OCI-LY7 (cell line): ENCODE measurements at regions not wholly inside any gene's neighbourhood (a gene's known extent, or its start where the extent isn't known, plus 50 kb on each side); places are given as distances from the start of the nearest gene placed in this dataset.

Source experiments
- BruUV-seq: library from RNA; stranded (reverse); fragments of 400-500 nt; replicated peaks from 2 replicates; lab custom pipeline; 2021; lab: Mats Ljungman, UMichigan
- CTCF ChIA-PET: fragments of 300-600 bp; sonication (Branson Sonifier 250); formaldehyde crosslinking; loops from one replicate; lab custom pipeline; 2022; ENCODE audit warnings: antibody characterized with exemption; ENCODE audit not compliant: unreplicated experiment; lab: Charles Lee
- POLR2A ChIA-PET: fragments of 300-600 bp; sonication (Branson Sonifier 250); formaldehyde crosslinking; loops from one replicate; lab custom pipeline; 2022; ENCODE audit warnings: antibody characterized with exemption; lab: Charles Lee
- DNase-seq: peaks from one replicate; pipeline ENCODE4 v3.0.0-alpha.2; 2015; ENCODE audit warnings: low spot score
- H2AFZ ChIP-seq: fragments of 200-600 bp; sonication (generic), shearing (Covaris generic); 2 replicates; pipeline ENCODE4 v1.6.1; 2014; ENCODE audit warnings: mild to moderate bottlenecking, antibody characterized with exemption, low read length, moderate library complexity
- H3K27ac ChIP-seq: fragments of 200-600 bp; sonication (generic); 2 replicates; pipeline ENCODE4 v1.5.1; 2014; ENCODE audit warnings: mixed run types, low read depth, mild to moderate bottlenecking, moderate library complexity, low read length, inconsistent platforms; ENCODE audit not compliant: poor library complexity, severe bottlenecking
- H3K36me3 ChIP-seq: fragments of 200-600 bp; sonication (generic); 2 replicates; pipeline ENCODE4 v1.6.1; 2014; ENCODE audit warnings: mild to moderate bottlenecking, antibody characterized with exemption, low read length, moderate library complexity, mixed read lengths; ENCODE audit not compliant: insufficient read depth
- H3K4me1 ChIP-seq: fragments of 200-600 bp; sonication (generic); 2 replicates; pipeline ENCODE4 v1.5.1; 2014; ENCODE audit warnings: mild to moderate bottlenecking, low read length; ENCODE audit not compliant: insufficient read depth, poor library complexity, severe bottlenecking
- H3K4me2 ChIP-seq: fragments of 200-600 bp; sonication (generic); 2 replicates; pipeline ENCODE4 v1.6.1; 2014; ENCODE audit warnings: mild to moderate bottlenecking, low read length
- H3K4me3 ChIP-seq: fragments of 200-600 bp; sonication (generic); 2 replicates; pipeline ENCODE4 v1.5.1; 2014; ENCODE audit warnings: mild to moderate bottlenecking, low read depth, low read length; ENCODE audit not compliant: poor library complexity, severe bottlenecking
- H3K79me2 ChIP-seq: fragments of 200-600 bp; sonication (generic); 2 replicates; pipeline ENCODE4 v1.6.1; 2016; ENCODE audit warnings: low read depth, mild to moderate bottlenecking, low read length, moderate library complexity, mixed read lengths; ENCODE audit not compliant: insufficient read depth
- H3K9me2 ChIP-seq: fragments of 200-600 bp; sonication (generic); 2 replicates; pipeline ENCODE4 v1.6.1; 2016; ENCODE audit warnings: mild to moderate bottlenecking, low read length, mixed read lengths; ENCODE audit not compliant: insufficient read depth
- H3K9me3 ChIP-seq: fragments of 200-600 bp; sonication (generic); 2 replicates; pipeline ENCODE4 v1.6.1; 2014; ENCODE audit warnings: mild to moderate bottlenecking, mixed run types, low read length, mixed read lengths
- H4K20me1 ChIP-seq: fragments of 200-600 bp; sonication (generic); 2 replicates; pipeline ENCODE4 v1.6.1; 2014; ENCODE audit warnings: mild to moderate bottlenecking, antibody characterized with exemption, low read length, moderate library complexity, mixed read lengths; ENCODE audit not compliant: insufficient read depth
- CTCF ChIP-seq: fragments of 200-600 bp; sonication (generic); conservative IDR thresholded peaks from 2 replicates; pipeline ENCODE4 v1.5.1; 2014; ENCODE audit warnings: mild to moderate bottlenecking, antibody characterized with exemption, low read length, moderate library complexity, mixed read lengths
- EZH2phosphoT487 ChIP-seq: fragments of 200-600 bp; sonication (generic); IDR thresholded peaks from 2 replicates; pipeline ENCODE4 v1.6.1; 2018; ENCODE audit warnings: low read depth, borderline replicate concordance, mild to moderate bottlenecking, mixed run types, antibody characterized with exemption, low read length, moderate library complexity, mixed read lengths
- intact Hi-C: fragments of 100-400 bp; cut with micrococcal nuclease; formaldehyde crosslinking; loops from one replicate; pipeline ENCODE4 v1.10.0; 2022; ENCODE audit not compliant: unreplicated experiment

DNA sequence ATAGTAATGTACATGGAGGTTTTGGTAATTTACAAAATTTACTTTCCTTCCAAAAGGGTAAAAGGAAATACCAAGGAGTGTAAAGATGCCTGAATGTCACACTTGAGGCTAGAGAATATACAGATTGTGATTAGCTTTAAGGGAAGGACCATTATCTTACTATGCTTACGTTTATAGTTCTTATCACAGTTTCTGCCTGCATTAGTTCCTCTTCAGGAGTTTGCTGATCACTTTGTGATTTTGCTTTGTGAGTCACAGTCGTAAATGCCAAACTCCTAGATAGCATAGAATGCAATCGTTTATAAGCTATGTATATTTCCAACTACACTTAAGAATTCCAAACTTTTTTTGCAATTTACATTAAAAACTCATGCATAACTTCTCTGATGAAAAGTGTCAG is 1034.6 kb downstream of the DIPK2A start:
- Histone ChIP-seq H2AFZ (no peak overlapping the region), H3K36me3 (no peaks in the 10 kb centered on the region), H3K4me3 (no peak overlapping the region), H3K9me2 (no peaks in the 10 kb centered on the region), H3K79me2 (no peaks in the 10 kb centered on the region), H3K4me1 (no peaks in the 10 kb centered on the region), H3K27ac (no peak overlapping the region), H3K4me2 (no peak overlapping the region), H4K20me1 (no peaks in the 10 kb centered on the region), H3K9me3 (no peaks in the 10 kb centered on the region)
- no TSS peak for BruUV-seq
- CTCF ChIA-PET = no interaction called here
- intact Hi-C loops = no loop called here
- TF ChIP-seq CTCF (no peak), EZH2phosphoT487 (no peak)
- no peak for DNase-seq
- POLR2A ChIA-PET = interaction anchor here (0.6 to 0.9 kb wide), 2 partner anchors 9 to 18 kb away, joined by 3 to 5 read pairs; no protein-coding TSS in a partner anchor

GRCh38 chr3:145013931-145014330 is 1042.3 kb downstream of the DIPK2A start:
- no peak for DNase-seq
- Histone ChIP-seq H2AFZ (no peak overlapping the region), H3K36me3 (no peaks in the 10 kb centered on the region), H3K4me3 (no peak overlapping the region), H4K20me1 (no peaks in the 10 kb centered on the region), H3K4me1 (no peaks in the 10 kb centered on the region), H3K27ac (no peak overlapping the region), H3K4me2 (no peak overlapping the region), H3K9me3 (no peaks in the 10 kb centered on the region), H3K79me2 (no peaks in the 10 kb centered on the region), H3K9me2 (no peaks in the 10 kb centered on the region)
- CTCF ChIA-PET = no interaction called here
- intact Hi-C loops = no loop called here
- BruUV-seq = no TSS peak
- TF ChIP-seq CTCF (no peak), EZH2phosphoT487 (no peak)
- POLR2A ChIA-PET = interaction anchor here (0.7 kb wide), 1 partner anchor 602 kb away, joined by 3 read pairs; no protein-coding TSS in a partner anchor

DNA sequence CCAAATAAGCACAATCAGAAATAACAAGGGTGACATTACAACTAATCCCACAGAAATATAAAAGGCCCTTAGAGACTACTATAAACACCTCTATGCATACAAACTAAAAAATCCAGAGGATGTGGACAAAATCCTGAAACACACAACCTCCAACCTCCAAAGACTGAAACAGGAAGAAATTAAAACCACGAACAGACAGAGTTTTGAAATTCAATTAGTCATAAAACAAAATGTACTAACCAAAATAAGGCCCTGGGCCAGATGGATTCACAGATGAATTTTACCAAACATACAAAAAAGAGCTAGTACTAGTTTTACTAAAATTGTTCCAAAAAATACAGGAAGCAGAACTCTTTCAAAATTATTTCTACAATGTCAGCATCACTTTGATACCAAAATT is 1043.6 kb downstream of the DIPK2A start:
- Histone ChIP-seq H3K4me3 (no peak overlapping the region), H3K4me1 (no peaks in the 10 kb centered on the region), H3K4me2 (no peak overlapping the region), H3K36me3 (no peaks in the 10 kb centered on the region), H3K9me3 (no peaks in the 10 kb centered on the region), H3K79me2 (no peaks in the 10 kb centered on the region), H2AFZ (no peak overlapping the region), H3K27ac (no peak overlapping the region), H3K9me2 (no peaks in the 10 kb centered on the region), H4K20me1 (no peaks in the 10 kb centered on the region)
- TF ChIP-seq CTCF = no peak
- no peak for TF ChIP-seq EZH2phosphoT487
- no TSS peak for BruUV-seq
- intact Hi-C loops = no loop called here
- ChIA-PET CTCF (no interaction called here), POLR2A (interaction anchor here (0.7 kb wide), 1 partner anchor 53 kb away, joined by 3 read pairs; no protein-coding TSS in a partner anchor)
- DNase-seq = no peak
